ENCODE measurements at regions not wholly inside any gene's neighbourhood (a gene's known extent, or its start where the extent isn't known, plus 50 kb on each side); places are given as distances from the start of the nearest gene placed in this dataset.
A peak's percentile ranks its signal among the peaks of the same experiment; 100 is the strongest.

DNA sequence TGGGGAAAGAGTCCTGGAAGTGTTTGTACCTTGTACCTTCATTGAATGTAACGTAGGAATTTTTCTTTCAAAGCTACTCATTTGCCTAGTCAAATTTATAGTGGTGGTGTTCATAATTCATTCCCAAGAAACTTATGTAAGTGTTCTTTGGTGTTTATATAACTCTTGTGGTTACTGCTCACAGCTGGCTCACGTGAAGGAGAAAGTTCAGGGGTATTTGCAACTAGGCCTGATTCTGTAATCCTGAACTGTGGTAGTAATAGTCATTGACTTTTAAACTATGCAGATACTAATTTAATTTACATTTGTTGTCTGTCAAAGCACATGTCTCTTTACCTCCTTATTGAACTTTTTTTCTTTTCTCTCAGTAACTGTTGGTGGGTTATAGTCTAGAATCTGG lies 50.5 kb upstream of the TEX264 start (continued):
- no peak for TF ChIP-seq HMGA1 (CRISPR knock-in tag; conservative IDR thresholded peaks at IDR 0.05)

DNA sequence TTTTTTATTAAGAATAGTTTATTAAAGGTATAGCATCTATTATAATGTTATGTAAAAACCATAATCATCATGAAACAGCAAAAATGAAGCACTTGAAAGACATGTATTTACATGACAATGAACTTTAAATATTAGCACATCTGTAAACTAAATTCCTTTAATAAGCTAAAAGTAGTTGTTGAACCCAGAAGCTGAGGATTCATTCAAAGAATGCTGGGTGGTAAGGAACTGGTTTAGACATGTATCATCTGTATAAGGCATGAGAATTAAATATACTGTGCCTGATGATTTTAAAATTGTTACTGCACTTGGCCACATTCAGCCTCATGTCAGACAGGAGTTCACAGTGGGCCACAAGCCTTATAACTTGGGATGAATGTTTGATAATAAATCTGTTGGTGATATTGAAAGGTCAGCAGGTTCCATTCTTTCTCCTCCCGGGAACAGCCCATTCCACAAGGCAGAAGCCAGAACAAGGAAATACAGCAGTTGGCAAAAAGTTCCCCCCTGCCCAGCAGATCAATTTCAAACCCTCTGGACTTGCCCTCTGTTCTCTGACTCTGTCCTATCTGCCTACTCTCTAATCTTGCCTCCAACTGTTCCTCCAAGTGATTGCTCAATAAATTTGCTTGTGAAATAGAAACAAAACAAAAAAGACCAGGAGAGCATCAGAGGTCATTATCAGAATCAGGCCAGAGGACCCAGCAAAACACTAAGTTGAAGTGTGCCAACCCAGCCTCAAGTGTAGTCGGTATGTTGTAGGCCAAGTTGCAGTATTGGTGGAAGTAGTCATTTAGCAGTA lies 49.8 kb upstream of the TEX264 start:
- ChIA-PET CTCF (ENCODE audit: low intra/inter-chr PET ratio, low total read pairs) (no interaction called here), POLR2A (interaction anchor here (1.2 kb wide), 1 partner anchor 121 kb away, joined by 9 read pairs; the partner anchor contains the start of gene DCAF1)
- intact Hi-C loops (cut with micrococcal nuclease; ENCODE audit: unreplicated experiment) (no loop called here), in situ Hi-C loops (cut with HindIII; ENCODE audit: extremely low pct_ligation_motif_present, low pct_unique_long_range_greater_than_20kb) (no loop called here)
- Histone ChIP-seq H3K4me1 (ENCODE audit: insufficient read depth, low read length) (peaks cover 42% of the 10 kb centered on the region), H3K9me3 (ENCODE audit: low read length) (no peaks in the 10 kb centered on the region), H3K36me3 (replicated peaks in 1 of 2; ENCODE audit: control insufficient read depth in 1 of 2, insufficient read depth in 2 of 2, low read length in 2 of 2) (peaks cover 0 to 4% of the 10 kb centered on the region in 2 experiments; a peak in 1 of 5 replicates), H3K4me2 (ENCODE audit: low read depth, low read length) (peak overlapping the region; percentile 49), H3K79me2 (ENCODE audit: insufficient read depth, low read length) (peaks cover 14% of the 10 kb centered on the region), H3K9ac (ENCODE audit: insufficient read depth, low read depth, low read length) (peak overlapping the region; percentile 40; the same call in 1 of the 2 replicates), H4K20me1 (ENCODE audit: insufficient read depth, low read length) (no peaks in the 10 kb centered on the region), H2AFZ (ENCODE audit: low read length) (no peak overlapping the region), H3K27me3 (ENCODE audit: control insufficient read depth in 1 of 2, insufficient read depth in 2 of 2, low read length in 2 of 2) (no peaks in the 10 kb centered on the region; a peak in 1 of 5 replicates), H3K4me3 (replicated peaks in 1 of 3; ENCODE audit: insufficient read depth in 1 of 3, low read depth in 2 of 3, low read length in 3 of 3) (no peak overlapping the region; a peak in 2 of 6 replicates), H3K27ac (ENCODE audit: extremely low read length, insufficient read depth, low read length) (peak overlapping the region; percentile 67)
- ATAC-seq (peak; percentile 87), FAIRE-seq (peak; percentile 59), DNase-seq (ENCODE audit: low spot score) (peak; percentile 70)
- WGBS (ENCODE audit: low lambda C conversion rate) = 6% methylated on average over 2 of the region's 2 CpGs
- BruUV-seq (replicated peaks) = no TSS peak
- no peak for TF ChIP-seq SOX6 (IDR thresholded peaks at IDR 0.05)
- TF ChIP-seq SOX6 (CRISPR knock-in tag; IDR thresholded peaks at IDR 0.05) = peak; percentile 88
- peak; percentile 27; the same call in 1 of the 2 replicates for TF ChIP-seq HMG20A (CRISPR knock-in tag; IDR thresholded peaks at IDR 0.05; ENCODE audit: borderline replicate concordance)
- TF ChIP-seq MXD4 (CRISPR knock-in tag; IDR thresholded peaks at IDR 0.05) = no peak
- 0 out of 2 replicates have a peak, but pooled peaks have one; percentile 24 for TF ChIP-seq KAT7 (CRISPR knock-in tag; IDR thresholded peaks at IDR 0.05; ENCODE audit: borderline replicate concordance)
- TF ChIP-seq CEBPG (CRISPR knock-in tag; IDR thresholded peaks at IDR 0.05) = peak; percentile 93
- TF ChIP-seq CREM (IDR thresholded peaks at IDR 0.05) = peak; percentile 25; the same call in 1 of the 2 replicates
- no peak for TF ChIP-seq CREM (CRISPR knock-in tag; IDR thresholded peaks at IDR 0.05)
- TF ChIP-seq NR2F6 (IDR thresholded peaks at IDR 0.05) = peak; percentile 62; the same call in 1 of the 2 replicates
- TF ChIP-seq NR2F6 (CRISPR knock-in tag; IDR thresholded peaks at IDR 0.05) = peak; percentile 60
- TF ChIP-seq SALL1 (CRISPR knock-in tag; IDR thresholded peaks at IDR 0.05) = peak; percentile 48; the same call in 1 of the 2 replicates
- no peak for TF ChIP-seq FOXK1 (CRISPR knock-in tag; IDR thresholded peaks at IDR 0.05; ENCODE audit: borderline replicate concordance, low read depth)
- TF ChIP-seq KLF16 (CRISPR knock-in tag; IDR thresholded peaks at IDR 0.05) = peak in 1 of 2 experiments; percentile 37; a peak in 1 of 4 replicates
- TF ChIP-seq KLF13 (CRISPR knock-in tag; IDR thresholded peaks at IDR 0.05) = no peak
- 0 out of 2 replicates have a peak, but pooled peaks have one; percentile 31 for TF ChIP-seq ZNF264 (CRISPR knock-in tag; IDR thresholded peaks at IDR 0.05)
- TF ChIP-seq NKX3-1 (CRISPR knock-in tag; IDR thresholded peaks at IDR 0.05) = no peak
- peak; percentile 41; the same call in 1 of the 2 replicates for TF ChIP-seq SOX5 (CRISPR knock-in tag; IDR thresholded peaks at IDR 0.05; ENCODE audit: borderline replicate concordance)
- TF ChIP-seq, protein P1, sequence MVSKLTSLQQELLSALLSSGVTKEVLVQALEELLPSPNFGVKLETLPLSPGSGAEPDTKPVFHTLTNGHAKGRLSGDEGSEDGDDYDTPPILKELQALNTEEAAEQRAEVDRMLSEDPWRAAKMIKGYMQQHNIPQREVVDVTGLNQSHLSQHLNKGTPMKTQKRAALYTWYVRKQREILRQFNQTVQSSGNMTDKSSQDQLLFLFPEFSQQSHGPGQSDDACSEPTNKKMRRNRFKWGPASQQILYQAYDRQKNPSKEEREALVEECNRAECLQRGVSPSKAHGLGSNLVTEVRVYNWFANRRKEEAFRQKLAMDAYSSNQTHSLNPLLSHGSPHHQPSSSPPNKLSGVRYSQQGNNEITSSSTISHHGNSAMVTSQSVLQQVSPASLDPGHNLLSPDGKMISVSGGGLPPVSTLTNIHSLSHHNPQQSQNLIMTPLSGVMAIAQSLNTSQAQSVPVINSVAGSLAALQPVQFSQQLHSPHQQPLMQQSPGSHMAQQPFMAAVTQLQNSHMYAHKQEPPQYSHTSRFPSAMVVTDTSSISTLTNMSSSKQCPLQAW (CRISPR knock-in tag; IDR thresholded peaks at IDR 0.05) = no peak
- no peak for TF ChIP-seq ZNF878 (CRISPR knock-in tag; IDR thresholded peaks at IDR 0.05)
- peak; percentile 91 for TF ChIP-seq ZNF160 (CRISPR knock-in tag; IDR thresholded peaks at IDR 0.05)
- TF ChIP-seq ZMYM4 (CRISPR knock-in tag; IDR thresholded peaks at IDR 0.05) = 0 out of 2 replicates have a peak, but pooled peaks have one; percentile 22
- peak; percentile 70 for TF ChIP-seq HNF4A (CRISPR knock-in tag; IDR thresholded peaks at IDR 0.05)

Data from HepG2 (cell line).